ENCODE measurements at regions not wholly inside any gene's neighbourhood (a gene's known extent, or its start where the extent isn't known, plus 50 kb on each side); places are given as distances from the start of the nearest gene placed in this dataset.

DNA sequence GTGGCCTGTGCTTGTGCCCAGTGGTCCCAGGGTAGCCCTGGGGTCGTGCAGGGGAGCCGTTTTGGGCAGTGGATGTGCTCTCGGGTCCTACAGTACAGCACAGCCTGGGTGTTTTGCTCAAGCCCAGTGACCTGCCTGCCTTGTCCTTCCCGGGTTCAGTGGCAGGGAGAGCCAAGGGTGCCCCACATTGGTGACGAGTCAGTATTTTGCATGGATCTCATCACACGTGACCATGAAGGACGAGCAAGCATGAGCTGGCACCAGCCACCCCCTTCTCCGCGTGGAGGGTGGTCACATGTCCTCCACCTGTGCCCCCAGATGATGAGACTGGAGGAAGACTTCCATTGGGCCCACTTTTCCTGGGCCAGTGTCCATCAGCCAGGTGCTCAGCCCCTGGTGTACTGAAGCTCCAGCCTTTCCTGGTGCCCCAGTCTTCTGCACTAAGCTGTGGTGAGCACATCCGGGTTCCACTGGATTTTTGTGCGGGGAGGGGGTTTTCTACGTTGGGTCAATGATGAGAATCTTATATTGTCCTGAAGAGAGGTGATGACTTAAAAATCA lies 197.5 kb downstream of the UBE3A start:
- DNase-seq (ENCODE audit: low read depth, low spot score) (no peak), FAIRE-seq (no peak)
- H3K4me2 ChIP-seq (ENCODE audit: insufficient read depth, low read length) = no peak overlapping the region
- H4K20me1 ChIP-seq (replicated peaks; ENCODE audit: control insufficient read depth, extremely low read depth, insufficient read depth, low read length) = no peaks in the 10 kb centered on the region
- no peaks in the 10 kb centered on the region for H3K4me1 ChIP-seq (ENCODE audit: control insufficient read depth, extremely low read depth, insufficient read depth, low read length)
- CTCF ChIA-PET = no interaction called here
- peaks cover 17% of the 10 kb centered on the region for H3K9me3 ChIP-seq (replicated peaks; ENCODE audit: control insufficient read depth, insufficient read depth, low read length)
- H3K9ac ChIP-seq (replicated peaks; ENCODE audit: extremely low read depth, insufficient read depth, low read length) = no peak overlapping the region
- H2AFZ ChIP-seq (ENCODE audit: low read depth, low read length) = no peak overlapping the region
- H3K36me3 ChIP-seq (ENCODE audit: control insufficient read depth in 2 of 2, extremely low read depth in 1 of 2, insufficient read depth in 2 of 2, low read length in 2 of 2) = no peaks in the 10 kb centered on the region
- no peak overlapping the region for H3K4me3 ChIP-seq (replicated peaks in 1 of 3; ENCODE audit: insufficient read depth in 1 of 3, low read depth in 1 of 3, low read length in 3 of 3)
- no TSS peak for BruUV-seq (replicated peaks)
- intact Hi-C loops (cut with micrococcal nuclease) = no loop called here
- TF ChIP-seq MAX (IDR thresholded peaks at IDR 0.05; ENCODE audit: insufficient read depth, insufficient read length) (no peak), GATA2 (IDR thresholded peaks at IDR 0.05; ENCODE audit: insufficient read depth, insufficient read length, low read depth, low read length) (no peak), POLR2A (IDR thresholded peaks at IDR 0.05; ENCODE audit: low read depth, low read length) (no peak), CTCF (IDR thresholded peaks at IDR 0.05; ENCODE audit: extremely low read depth in 1 of 2, insufficient read depth in 1 of 2, low read depth in 1 of 2, low read length in 2 of 2) (no peak)
- dilution Hi-C loops (cut with MboI; ENCODE audit: extremely low pct_ligation_motif_present, low sequenced_read_pairs) = no loop called here
- POLR2A ChIA-PET = no interaction called here
- H3K27ac ChIP-seq (ENCODE audit: insufficient read depth, low read depth, low read length) = no peak overlapping the region
- H3K79me2 ChIP-seq (ENCODE audit: control insufficient read depth, insufficient read depth, low read length) = no peaks in the 10 kb centered on the region
- H3K9me1 ChIP-seq (replicated peaks; ENCODE audit: control insufficient read depth, extremely low read depth, insufficient read depth, low read length) = no peaks in the 10 kb centered on the region
- H3K27me3 ChIP-seq (ENCODE audit: control insufficient read depth in 2 of 2, insufficient read depth in 2 of 2, low read length in 2 of 2) = no peaks in the 10 kb centered on the region

DNA sequence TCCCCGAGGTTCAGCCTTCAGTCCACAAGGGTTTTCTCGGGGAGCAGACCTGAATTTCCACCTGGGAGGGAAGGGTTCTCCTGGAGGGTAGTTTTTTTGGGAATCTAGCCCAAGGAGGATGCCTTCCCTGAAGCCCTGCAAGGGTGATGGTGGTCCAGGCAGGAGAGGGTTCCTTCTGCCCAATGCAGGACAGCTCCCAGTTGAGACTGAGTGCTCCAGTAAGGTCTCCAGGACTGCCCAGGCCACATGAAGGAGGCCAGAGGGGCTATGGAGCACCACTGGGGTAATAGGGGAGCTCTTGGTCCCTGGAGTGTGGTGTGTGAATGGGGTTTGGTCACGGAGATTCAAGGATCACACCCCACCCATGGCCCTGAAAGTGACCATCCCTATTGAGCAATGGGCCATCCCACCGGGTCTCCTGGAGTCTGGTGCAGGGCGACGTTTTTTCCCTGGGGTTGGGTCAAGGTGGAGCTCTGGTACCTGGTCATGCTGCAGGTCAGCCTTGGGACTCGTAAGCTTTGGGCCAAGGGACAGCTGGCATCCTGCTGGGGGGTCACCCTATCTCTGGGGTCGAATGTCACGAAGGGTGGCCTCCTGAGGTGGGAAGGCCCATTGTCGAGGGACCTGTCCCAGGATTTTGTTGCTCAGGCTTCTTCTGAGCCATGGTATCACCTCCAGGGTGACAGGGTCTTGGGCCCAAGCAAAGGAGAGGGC lies 196.5 kb downstream of the UBE3A start:
- Histone ChIP-seq H2AFZ (ENCODE audit: low read depth, low read length) (no peak overlapping the region), H3K79me2 (ENCODE audit: control insufficient read depth, insufficient read depth, low read length) (no peaks in the 10 kb centered on the region), H3K9me3 (replicated peaks; ENCODE audit: control insufficient read depth, insufficient read depth, low read length) (peaks cover 19% of the 10 kb centered on the region), H3K27me3 (ENCODE audit: control insufficient read depth in 2 of 2, insufficient read depth in 2 of 2, low read length in 2 of 2) (no peaks in the 10 kb centered on the region), H3K27ac (ENCODE audit: insufficient read depth, low read depth, low read length) (no peak overlapping the region), H3K4me1 (ENCODE audit: control insufficient read depth, extremely low read depth, insufficient read depth, low read length) (no peaks in the 10 kb centered on the region), H3K9me1 (replicated peaks; ENCODE audit: control insufficient read depth, extremely low read depth, insufficient read depth, low read length) (no peaks in the 10 kb centered on the region), H3K36me3 (ENCODE audit: control insufficient read depth in 2 of 2, extremely low read depth in 1 of 2, insufficient read depth in 2 of 2, low read length in 2 of 2) (no peaks in the 10 kb centered on the region), H3K4me2 (ENCODE audit: insufficient read depth, low read length) (no peak overlapping the region), H3K4me3 (replicated peaks in 1 of 3; ENCODE audit: insufficient read depth in 1 of 3, low read depth in 1 of 3, low read length in 3 of 3) (no peak overlapping the region), H4K20me1 (replicated peaks; ENCODE audit: control insufficient read depth, extremely low read depth, insufficient read depth, low read length) (no peaks in the 10 kb centered on the region), H3K9ac (replicated peaks; ENCODE audit: extremely low read depth, insufficient read depth, low read length) (no peak overlapping the region)
- TF ChIP-seq GATA2 (IDR thresholded peaks at IDR 0.05; ENCODE audit: insufficient read depth, insufficient read length, low read depth, low read length) = no peak
- TF ChIP-seq CTCF (IDR thresholded peaks at IDR 0.05; ENCODE audit: extremely low read depth in 1 of 2, insufficient read depth in 1 of 2, low read depth in 1 of 2, low read length in 2 of 2) = no peak
- no peak for TF ChIP-seq MAX (IDR thresholded peaks at IDR 0.05; ENCODE audit: insufficient read depth, insufficient read length)
- no peak for TF ChIP-seq FOS (IDR thresholded peaks at IDR 0.05; ENCODE audit: borderline replicate concordance, insufficient read depth, low read length)
- TF ChIP-seq JUN (IDR thresholded peaks at IDR 0.05; ENCODE audit: borderline replicate concordance, insufficient read depth, insufficient read length, low read depth) = no peak
- no peak for TF ChIP-seq POLR2A (IDR thresholded peaks at IDR 0.05; ENCODE audit: low read depth, low read length)
- TF ChIP-seq MYC (IDR thresholded peaks at IDR 0.05; ENCODE audit: low read depth, low read length) = no peak
- TF ChIP-seq EZH2 (IDR thresholded peaks at IDR 0.05; ENCODE audit: borderline replicate concordance, low read depth, low read length, severe bottlenecking) = no peak
- TF ChIP-seq POLR2AphosphoS5 (IDR thresholded peaks at IDR 0.05; ENCODE audit: insufficient read depth, low read depth, low read length) = no peak
- no TSS peak for BruUV-seq (replicated peaks)
- intact Hi-C loops (cut with micrococcal nuclease) = no loop called here
- ChIA-PET POLR2A (no interaction called here), CTCF (no interaction called here)
- dilution Hi-C loops (cut with MboI; ENCODE audit: extremely low pct_ligation_motif_present, low sequenced_read_pairs) = no loop called here
- FAIRE-seq = no peak
- DNase-seq (ENCODE audit: low read depth, low spot score) = no peak
